Body of pancreas (tissue), 4 donors: ENCODE measurements at regions not wholly inside any gene's neighbourhood (a gene's known extent, or its start where the extent isn't known, plus 50 kb on each side); places are given as distances from the start of the nearest gene placed in this dataset.

ENCODE experiments used
- POLR2A ChIP-seq, 3 donors: fragments of 450-650 bp; IDR thresholded peaks; one replicate each; pipeline ENCODE4 v1.6.1; 2016; ENCODE audit warnings: antibody characterized with exemption in 3 of 3, mild to moderate bottlenecking in 2 of 3
- TF ChIP-seq, protein P1 (sequence below), 7 experiments: fragments of 450-650 bp in 4 of 7; fragments of 200-600 bp in 3 of 7; sonication (generic) in 3 of 7; IDR thresholded peaks; one replicate each; pipeline ENCODE4 v1.5.1; 2016 to 2019; ENCODE audit warnings: antibody characterized with exemption in 7 of 7

- TF ChIP-seq, protein P1, sequence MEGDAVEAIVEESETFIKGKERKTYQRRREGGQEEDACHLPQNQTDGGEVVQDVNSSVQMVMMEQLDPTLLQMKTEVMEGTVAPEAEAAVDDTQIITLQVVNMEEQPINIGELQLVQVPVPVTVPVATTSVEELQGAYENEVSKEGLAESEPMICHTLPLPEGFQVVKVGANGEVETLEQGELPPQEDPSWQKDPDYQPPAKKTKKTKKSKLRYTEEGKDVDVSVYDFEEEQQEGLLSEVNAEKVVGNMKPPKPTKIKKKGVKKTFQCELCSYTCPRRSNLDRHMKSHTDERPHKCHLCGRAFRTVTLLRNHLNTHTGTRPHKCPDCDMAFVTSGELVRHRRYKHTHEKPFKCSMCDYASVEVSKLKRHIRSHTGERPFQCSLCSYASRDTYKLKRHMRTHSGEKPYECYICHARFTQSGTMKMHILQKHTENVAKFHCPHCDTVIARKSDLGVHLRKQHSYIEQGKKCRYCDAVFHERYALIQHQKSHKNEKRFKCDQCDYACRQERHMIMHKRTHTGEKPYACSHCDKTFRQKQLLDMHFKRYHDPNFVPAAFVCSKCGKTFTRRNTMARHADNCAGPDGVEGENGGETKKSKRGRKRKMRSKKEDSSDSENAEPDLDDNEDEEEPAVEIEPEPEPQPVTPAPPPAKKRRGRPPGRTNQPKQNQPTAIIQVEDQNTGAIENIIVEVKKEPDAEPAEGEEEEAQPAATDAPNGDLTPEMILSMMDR (IDR thresholded peaks at IDR 0.05), result no peak
- no peak for TF ChIP-seq POLR2A (IDR thresholded peaks at IDR 0.05)
These were observed 72.7 kb upstream of the OTOS start for GRCh38 chr2:240213226-240213475.
